Astrocyte of the cerebellum (primary cell): ENCODE measurements at regions not wholly inside any gene's neighbourhood (a gene's known extent, or its start where the extent isn't known, plus 50 kb on each side); places are given as distances from the start of the nearest gene placed in this dataset.
"Not testable (repeated sequence)": the region's sequence is repeated elsewhere in the genome, so short reads cannot be mapped to it uniquely, and the experiment has no call there.

Experiments used
- DNase-seq: peaks from one replicate; pipeline ENCODE4 v3.0.0-alpha.2; 2011; ENCODE audit warnings: low read depth
- H3K4me3 ChIP-seq: 2 replicates; pipeline ENCODE4 v1.5.1; 2011; ENCODE audit warnings: mild to moderate bottlenecking, low read depth, low read length, moderate library complexity
- in situ Hi-C: cut with HindIII; loops from 2 replicates; pipeline ENCODE4 v1.10.0; 2017; ENCODE audit warnings: low sequenced_read_pairs
- TF ChIP-seq, protein P1 (sequence below): IDR thresholded peaks from 2 replicates; pipeline ENCODE4 v1.5.1; 2012; ENCODE audit warnings: low read length, low read depth, moderate library complexity, mild to moderate bottlenecking; ENCODE audit errors: missing control alignments

DNA sequence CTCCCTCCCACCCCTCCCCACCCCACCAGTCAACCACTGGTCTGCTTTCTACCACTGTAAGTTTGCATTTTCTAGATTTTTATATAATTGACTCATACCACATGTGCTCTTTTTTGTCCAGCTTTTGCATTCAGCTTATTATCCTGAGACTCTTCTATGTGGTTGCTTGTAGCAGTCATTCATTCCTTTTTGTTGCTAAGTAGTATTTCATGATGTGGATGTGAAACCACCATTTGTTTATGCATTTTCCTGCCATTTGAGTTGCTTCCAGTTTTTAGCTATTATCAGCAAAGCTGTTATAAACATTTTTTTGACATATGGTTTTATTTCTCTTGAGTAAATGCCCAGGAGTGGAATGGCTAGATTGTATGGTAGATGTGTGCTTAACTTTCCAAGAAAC is 77.0 kb upstream of the FGF3 start:
- in situ Hi-C loops, result no loop called here
- no peak for DNase-seq
- no peak overlapping the region for H3K4me3 ChIP-seq
- TF ChIP-seq, protein P1, sequence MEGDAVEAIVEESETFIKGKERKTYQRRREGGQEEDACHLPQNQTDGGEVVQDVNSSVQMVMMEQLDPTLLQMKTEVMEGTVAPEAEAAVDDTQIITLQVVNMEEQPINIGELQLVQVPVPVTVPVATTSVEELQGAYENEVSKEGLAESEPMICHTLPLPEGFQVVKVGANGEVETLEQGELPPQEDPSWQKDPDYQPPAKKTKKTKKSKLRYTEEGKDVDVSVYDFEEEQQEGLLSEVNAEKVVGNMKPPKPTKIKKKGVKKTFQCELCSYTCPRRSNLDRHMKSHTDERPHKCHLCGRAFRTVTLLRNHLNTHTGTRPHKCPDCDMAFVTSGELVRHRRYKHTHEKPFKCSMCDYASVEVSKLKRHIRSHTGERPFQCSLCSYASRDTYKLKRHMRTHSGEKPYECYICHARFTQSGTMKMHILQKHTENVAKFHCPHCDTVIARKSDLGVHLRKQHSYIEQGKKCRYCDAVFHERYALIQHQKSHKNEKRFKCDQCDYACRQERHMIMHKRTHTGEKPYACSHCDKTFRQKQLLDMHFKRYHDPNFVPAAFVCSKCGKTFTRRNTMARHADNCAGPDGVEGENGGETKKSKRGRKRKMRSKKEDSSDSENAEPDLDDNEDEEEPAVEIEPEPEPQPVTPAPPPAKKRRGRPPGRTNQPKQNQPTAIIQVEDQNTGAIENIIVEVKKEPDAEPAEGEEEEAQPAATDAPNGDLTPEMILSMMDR, result no peak

DNA sequence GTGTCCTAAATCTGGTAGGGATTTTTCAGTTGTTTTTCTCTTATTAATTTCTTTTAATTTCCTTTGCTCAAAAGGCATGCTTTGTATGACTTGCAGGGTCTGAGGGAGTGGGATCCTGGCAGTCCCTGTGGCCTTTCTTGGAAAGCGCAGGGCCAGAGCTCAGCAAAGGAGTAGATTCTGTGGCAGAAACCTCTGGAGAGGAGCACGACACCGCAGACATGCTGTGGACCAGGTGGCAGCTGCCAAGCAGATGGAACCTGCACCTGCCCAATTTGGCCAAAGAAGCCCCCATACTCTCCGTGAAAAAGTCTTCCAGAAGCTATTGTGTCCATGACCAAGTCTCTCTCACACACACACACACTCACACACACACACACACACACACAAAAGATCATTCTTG is 78.9 kb upstream of the FGF3 start:
- in situ Hi-C loops, result no loop called here
- DNase-seq, result no peak
- H3K4me3 ChIP-seq, result no peak overlapping the region
- TF ChIP-seq, protein P1, result no peak

DNA sequence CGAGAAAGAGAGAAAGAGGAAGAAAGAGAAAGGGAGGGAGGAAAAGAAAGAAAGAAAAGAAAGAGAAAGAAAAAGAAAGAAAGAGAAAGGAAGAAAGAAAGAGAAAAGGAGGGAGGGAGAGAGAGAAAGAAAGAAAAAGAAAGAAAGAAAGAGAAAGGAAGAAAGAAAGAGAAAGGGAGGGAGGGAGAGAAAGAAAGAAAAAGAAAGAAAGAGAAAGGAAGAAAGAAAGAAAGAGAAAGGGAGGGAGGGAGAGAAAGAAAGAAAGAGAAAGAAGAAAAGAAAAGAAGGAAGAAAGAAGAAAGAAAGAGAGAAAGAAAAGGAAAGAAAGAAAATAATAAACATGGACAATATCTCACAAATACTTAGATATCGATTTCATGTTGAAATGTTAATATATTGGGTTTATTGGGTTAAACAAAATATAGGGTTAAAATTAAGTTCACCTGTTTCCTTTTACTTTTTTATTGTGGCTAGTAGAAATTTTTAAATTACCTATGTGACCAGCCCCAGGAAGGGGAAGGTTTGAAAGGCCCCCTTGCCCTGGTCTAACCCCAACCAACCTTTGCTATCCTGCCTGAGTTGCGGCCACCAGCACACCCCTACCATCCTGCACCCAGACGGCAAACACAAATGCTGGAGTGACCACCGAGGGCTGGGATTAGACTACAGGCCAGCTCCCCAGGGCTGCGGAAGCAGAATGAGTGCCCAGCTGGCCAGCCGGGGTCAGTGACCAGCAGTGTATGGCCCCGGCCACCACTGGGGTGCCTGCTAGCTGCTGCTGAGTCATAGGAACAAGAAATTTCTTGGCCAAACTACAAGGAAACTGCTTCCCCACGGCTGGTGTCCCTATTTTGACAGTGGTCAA is 81.0 kb upstream of the FGF3 start:
- TF ChIP-seq, protein P1, result no peak
- in situ Hi-C loops, result no loop called here
- H3K4me3 ChIP-seq, result no peak overlapping the region
- DNase-seq, result no peak

DNA sequence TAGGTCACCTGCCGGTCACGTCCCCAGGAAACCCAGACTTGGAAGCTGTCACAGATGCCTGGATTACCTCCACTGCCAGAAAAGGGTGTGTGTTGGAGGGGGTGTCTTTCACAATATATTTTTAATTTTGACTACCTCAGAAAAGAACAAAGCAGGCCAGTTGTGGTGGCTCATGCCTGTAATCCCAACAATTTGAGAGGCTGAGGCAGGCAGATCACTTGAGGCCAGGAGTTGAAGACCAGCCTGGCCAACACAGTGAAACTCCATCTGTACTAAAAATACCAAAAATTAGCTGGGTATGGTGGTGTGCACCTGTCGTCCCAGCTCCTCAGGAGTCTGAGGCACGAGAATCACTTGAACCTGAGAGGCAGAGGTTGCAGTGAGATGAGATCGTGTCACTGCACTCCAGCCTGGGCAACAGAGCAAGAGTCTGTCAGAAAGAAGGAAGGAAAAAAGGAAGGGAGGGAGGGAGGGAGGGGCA is 81.6 kb upstream of the FGF3 start:
- in situ Hi-C loops, result not testable (repeated sequence)

DNA sequence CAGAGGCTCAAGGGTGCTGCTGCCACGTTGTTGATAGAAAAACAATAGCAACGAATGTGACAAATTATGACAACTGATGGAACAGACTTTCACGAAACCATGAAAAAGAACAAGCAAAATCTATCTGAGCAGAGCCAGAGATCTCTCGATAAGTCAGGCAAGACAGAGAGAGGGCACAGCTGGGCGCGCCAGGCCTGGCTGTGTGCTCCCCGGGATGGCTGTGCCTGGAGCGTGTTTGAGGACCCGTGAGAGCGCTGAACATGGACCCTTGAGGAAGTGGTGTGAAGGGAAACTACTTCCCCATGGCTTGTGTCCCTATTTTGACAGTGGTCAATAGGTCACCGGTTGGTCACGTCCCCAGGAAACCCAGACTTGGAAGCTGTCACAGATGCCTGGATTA is 83.1 kb upstream of the FGF3 start:
- no peak overlapping the region for H3K4me3 ChIP-seq
- in situ Hi-C loops, result no loop called here
- TF ChIP-seq, protein P1, result no peak
- DNase-seq, result no peak

More for the DNA sequence above, 81.6 kb upstream of the FGF3 start:
- not testable (repeated sequence) for DNase-seq, H3K4me3 ChIP-seq

DNA sequence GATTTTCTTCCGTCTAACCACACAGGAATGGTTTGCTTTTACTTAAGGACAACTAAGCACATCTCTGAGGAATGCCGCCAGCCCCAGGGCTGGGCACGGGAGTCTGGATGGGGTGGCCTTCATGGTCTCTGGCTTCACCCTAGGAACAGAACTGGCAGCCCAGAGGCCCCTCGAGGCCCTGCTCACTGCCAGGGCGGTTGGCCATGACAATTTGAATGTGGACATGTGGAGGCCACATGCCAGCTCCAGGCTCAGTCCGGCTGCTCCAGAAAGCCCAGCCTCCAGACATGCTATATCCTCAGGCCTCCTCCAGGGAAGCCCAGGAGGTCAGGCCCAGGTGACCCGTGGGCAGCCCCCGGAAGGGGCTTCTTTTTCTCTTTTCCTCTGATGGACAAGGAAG is 84.0 kb upstream of the FGF3 start:
- in situ Hi-C loops, result no loop called here
- no peak for DNase-seq
- H3K4me3 ChIP-seq, result no peak overlapping the region
- TF ChIP-seq, protein P1, result no peak
